NCI-H146 treated with DMSO at 0.1 percent for 48 hours (cell line): ENCODE measurements at regions not wholly inside any gene's neighbourhood (a gene's known extent, or its start where the extent isn't known, plus 50 kb on each side); places are given as distances from the start of the nearest gene placed in this dataset.
"Not testable (repeated sequence)": the region's sequence is repeated elsewhere in the genome, so short reads cannot be mapped to it uniquely, and the experiment has no call there.

Experiments used
- DNase-seq: peaks from one replicate; lab custom pipeline; 2025; ENCODE audit not compliant: unreplicated experiment; lab: John Stamatoyannopoulos, UW

DNA sequence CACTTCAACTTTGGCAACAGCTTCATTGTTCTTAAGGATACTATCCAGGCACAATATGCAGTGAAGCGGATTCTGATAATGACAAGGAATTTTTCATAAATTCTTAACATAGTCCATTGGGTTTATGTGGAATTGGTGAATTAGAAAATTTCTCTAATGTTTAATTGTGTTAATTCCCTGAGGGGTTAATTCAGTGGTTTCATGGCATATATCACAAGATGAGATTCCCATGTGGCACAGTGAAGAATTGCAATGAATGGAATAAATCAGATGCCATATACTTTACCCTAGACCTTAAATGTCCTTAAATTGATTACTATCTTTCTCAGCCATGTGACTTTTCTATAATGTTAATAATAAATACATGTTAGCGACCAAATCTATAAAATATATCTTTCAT, 1244.1 kb downstream of the ROBO2 start:
- DNase-seq: no peak

DNA sequence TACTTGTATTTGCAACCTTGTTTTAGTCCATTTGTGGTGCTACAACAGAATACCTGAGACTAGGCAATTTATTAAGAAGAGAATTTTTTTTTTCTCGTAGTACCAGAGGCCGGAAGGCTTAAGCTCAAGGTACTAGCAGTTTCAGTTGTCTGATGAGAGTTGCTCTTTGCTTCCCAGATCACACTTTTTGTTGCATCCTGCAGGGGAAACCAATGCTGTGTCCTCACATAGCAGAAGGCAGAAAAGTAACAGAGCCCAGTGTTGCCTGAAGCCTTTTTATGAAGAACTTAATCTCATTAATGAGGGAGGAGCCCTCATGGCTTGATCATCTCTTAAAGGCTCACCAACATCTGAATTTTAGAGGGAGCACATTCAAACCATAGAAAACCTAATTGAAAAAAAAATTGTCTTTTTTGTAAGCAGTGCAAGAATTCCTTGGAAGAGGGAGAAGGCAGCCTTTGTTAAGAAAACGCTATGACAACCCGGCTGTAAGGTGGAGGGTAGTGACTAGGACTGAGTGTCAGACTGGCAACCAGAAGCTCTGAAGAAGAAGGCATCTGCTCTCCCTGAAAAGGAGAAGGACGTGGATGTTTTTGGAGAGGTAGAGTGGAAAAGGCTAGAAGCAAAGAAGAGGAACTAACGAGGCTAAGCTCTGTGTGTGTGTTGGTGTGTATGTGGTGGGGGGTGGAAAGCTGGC, 1245.3 kb downstream of the ROBO2 start:
- DNase-seq: no peak

DNA sequence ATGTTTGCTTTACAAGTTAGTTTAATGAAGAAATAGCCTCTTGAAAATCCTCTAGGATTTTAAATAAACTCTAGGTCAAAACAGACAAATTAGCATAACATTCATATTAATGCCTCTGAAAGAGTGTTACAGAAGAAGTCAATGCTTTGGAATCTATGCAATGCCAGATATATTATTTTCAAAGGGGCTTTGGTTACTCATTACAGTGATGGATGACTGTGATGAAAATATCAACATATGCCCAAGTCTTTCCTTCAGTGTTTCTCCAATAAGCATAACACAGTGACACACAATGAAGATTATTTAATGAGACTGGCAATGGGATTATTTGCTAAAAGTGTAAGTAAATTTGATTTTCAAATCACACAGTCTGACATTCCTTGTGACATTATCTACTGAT, 1247.2 kb downstream of the ROBO2 start:
- no peak for DNase-seq

DNA sequence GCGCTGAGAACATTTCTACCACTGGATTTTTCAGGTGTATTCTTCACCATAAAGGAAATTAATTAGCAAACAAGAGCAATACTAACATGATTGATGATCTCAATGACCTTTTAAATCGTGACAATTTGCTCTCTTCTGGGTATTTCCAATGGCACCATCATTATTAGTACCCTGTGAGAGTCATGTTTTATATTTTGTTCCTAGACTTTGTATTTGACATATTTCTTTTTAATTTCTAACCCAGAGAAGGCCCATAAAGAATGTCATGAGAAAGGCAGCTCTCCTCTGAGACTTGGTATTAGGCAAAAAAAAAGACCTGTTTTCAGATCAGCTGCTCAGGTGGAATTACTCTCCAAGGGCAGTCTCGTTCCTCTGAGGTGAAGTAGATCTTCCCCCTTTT, 1253.4 kb downstream of the ROBO2 start:
- DNase-seq: no peak

DNA sequence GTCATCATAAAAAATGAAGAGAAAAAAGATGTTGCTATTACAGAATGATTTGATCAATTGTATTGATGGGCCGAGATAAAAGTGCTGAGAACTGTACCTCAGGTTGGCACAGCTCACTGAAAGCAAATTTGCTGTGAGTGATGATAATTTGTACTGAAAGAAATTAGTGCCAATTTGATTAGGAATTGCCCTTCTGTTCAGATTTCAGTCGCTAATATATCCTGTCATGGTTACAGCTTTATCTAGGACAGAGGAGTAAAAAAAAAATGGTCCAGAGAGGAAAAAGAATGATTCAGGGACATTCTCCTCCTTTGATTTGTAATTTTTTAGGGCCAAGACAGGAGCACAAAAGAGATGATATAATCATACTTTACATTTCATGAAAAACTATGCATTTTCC, 1264.2 kb downstream of the ROBO2 start:
- no peak for DNase-seq

DNA sequence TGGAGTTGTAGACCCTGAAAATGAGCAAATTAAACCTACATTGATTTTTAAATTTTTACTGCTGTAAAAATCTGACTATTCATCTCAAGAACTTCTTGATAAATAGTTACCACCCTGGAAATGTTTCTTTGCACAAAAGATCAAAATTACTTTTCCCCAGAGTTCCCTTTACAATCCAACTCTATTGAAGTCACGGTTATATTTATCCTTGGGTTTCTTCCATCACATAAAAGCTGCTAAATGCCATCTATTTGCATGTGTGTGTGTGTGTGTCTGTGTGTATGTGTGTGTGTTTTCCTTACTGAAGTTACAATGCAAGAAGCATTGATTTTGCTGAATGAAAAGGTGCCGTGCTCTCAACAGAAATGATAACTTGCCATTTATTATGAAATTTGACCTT, 1273.0 kb downstream of the ROBO2 start:
- no peak for DNase-seq

DNA sequence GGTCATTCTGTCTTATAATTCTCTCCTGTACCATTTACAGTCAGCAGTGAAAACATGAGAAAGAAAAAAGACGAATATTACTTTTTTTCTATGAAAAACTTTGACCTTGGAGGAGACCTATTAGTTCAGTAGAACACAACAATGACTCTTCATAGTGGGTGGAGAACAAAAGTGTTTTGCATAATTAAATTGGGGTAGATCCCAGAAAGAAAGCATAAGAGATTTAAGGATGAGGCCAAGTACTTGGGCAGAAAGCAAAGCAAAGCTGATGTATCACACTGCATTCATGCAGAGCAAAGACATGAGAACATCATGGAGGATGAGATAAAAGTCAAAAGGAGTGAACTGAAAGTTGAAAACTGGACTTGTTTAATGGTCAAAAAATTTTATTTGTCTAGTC, 1273.4 kb downstream of the ROBO2 start:
- no peak for DNase-seq

DNA sequence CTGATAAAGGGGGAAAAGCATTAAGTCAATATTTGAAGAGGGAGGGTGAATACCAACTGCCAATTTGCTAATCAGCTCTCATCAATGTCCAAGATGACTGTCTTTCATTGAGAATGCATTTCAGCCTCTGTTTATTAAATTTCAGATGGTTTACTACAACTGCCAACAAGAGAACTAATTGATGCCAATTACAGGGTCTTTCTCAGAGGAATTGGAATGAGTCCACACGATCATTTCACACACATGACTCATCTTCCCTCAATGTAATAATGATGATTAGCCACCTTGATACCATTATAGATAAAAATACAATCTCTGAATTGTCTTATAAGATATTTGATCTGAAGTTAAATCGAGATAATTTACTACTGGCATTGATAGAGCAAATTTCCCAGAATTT, 1274.4 kb downstream of the ROBO2 start:
- DNase-seq: peak; percentile 10

DNA sequence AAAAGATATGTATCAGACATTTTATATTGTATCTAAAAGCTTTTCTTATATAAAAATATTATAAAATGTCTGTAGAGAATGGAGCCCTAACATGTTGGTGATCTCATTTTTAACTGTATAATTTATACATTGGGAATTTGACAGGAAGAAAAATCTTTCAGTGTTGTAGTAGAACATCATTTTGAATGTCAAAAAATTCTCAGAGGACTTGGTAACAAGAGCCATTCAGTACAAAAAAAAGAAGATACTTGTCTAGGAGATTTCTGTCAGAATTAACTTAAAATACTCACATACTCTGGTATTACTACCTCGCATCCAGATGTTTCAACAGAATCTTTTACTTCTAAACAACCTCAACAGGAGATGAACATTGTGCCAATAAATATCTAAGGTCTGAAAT, 1277.9 kb downstream of the ROBO2 start:
- no peak for DNase-seq

DNA sequence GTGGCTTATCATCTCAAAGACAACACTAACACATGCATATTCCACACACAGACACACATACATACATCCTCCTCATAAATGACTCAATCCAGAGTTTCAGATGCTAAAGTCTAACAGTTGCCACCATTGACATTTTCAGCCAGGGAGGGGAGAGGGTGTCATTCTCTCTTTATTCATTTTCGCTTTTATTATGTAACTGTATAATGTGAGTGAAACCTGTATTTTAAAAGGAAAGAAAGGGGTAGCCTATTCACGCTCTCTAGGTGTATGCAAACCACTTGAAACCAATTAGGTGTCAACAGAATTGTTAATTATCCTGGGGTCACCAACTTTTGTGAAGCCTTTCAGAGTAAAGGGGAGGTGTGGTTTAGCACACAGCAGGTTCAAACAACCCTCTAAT, 1282.9 kb downstream of the ROBO2 start:
- peak; percentile 45 for DNase-seq

DNA sequence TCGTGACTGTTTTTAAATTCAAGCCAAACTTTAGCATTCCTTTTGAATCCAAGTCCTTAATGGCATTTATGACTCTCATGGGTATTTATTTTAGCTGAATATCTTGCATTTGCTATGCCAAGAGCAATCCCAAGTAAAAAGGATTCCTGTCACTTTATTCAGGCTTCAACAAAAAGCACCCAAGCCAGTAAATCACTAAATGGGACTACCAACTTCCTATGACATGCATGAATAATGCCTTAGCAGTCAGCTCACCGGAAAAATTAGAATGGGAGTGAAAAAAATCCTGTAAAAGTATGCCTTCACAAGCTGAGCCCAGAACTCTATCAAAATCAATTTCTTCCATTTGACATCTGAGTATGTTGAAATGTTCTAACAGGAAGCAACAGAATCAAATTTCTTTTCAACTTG, 1297.9 kb downstream of the ROBO2 start:
- no peak for DNase-seq

DNA sequence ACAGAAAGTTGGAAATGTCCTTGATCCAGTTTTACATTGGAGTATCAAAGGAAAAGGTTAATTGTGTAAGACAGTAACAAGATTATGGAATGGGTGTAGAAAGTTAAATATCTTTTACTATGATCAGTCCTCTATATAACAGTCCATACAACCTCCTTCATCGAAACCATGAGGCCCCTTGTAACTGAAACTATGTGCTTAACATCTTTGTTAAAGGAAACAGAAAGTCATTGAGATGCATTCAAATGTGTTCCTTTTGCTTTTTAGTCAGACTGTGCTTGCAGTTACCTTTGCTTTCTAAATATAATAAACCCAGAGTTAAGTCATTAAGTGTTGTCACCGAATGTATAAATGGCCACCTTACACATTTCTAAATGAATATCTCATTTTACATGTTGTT, 1298.5 kb downstream of the ROBO2 start:
- DNase-seq: no peak

DNA sequence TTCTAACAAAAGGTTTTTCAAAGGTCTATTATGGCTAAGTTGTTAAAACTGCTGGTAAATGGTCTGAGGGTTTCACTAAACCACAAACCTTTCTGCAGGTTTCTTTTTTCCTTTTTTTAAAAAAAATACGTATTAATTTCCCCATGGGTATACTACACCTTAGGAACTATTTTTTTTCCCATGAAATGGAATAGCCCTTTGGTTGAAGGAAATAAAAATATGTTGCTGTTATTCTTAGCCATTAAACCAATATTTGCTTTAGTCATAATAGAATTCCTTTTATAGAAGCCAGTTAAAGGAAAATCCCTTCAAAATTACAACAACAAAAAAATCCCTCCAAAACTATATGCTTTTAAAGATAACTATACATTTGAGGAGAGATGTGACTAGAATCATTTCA, 1303.3 kb downstream of the ROBO2 start:
- DNase-seq: no peak

DNA sequence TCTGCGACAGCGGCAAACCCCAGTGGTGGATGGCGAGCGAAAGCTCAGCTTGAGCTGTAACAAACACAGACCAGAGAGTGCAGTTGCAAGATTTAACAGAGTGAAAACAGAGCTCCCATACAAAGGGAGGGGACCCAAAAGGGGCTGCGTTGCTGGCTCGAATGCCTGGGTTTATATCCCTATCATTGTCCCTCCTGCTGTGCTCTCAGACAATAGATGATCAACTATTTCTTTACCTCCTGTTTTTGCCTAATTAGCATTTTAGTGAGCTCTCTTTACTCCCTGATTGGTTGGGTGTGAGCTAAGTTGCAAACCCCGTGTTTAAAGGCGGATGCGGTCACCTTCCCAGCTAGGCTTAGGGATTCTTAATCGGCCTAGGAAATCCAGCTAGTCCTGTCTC, 1304.4 kb downstream of the ROBO2 start:
- DNase-seq: not testable (repeated sequence)

DNA sequence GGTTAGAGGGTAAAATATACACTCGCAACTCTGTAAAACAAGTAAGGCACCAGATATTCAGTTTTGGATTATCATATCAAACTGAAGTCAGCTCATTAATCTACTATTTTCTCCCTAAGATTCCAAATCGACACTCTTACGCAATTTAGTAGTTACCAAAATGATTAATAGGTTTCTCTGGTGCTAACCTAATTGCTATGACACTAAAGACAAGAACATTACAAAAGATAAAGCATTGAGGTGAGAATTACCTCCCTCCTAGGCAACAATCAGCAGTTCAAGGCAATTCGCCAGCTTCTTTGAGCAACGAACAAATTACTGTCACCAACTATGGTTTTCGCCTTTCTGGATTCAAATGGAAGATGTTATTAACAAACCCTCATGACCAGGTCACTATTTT, 1305.0 kb downstream of the ROBO2 start:
- no peak for DNase-seq

DNA sequence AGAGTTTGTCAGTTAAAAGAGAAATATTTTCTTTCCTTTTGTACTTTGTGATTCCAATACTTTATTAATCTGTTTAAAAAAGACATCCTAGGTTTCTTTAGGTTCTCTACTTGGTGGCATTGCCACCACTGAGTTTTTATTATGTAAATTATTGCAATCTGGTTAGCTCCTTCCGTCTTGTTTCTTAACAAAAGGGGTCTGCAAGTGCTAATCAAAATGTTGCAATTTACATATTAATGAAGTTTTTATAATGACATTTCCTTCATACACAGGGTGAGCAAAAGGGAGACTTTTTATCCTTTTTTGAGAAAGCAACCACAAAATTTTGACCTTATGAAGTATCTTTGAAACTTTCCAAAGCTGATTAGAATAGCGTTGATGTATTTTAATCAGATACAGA, 1307.3 kb downstream of the ROBO2 start:
- DNase-seq: no peak

DNA sequence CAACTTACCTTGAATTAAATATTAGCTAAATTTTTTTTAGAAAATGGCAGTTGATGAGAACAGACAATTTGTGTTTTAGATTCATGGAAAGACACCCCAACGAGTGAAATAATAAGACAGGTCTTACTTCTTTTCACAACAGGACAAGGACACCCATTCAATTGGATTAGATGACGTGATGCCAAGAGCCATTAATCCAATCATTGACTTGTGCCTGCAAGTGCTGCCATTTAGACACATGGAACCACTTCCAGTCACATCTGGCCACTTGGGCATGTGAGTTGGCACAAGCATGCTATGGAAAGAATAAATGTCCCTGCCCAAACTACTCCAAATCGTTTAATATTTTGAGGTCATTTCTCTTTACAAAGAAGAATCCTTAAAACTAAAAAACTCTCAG, 1308.8 kb downstream of the ROBO2 start:
- DNase-seq: no peak

DNA sequence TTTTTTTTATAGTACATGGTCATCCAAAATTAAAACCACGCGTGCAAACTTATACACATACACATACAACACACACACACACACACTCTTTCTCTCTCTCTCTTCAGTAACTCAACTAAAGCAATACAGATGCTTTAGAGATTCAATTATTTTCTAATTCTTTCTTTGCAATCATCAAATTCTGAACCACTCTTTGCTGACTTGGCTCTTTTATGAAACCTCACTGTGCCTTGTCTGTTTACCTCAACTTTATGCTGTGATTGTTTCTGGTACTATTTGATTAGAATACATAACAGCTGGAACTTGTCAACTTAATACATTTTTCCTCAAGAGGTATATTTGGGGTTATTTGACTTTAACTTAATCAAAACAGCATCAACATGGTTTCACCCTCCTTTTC, 1309.7 kb downstream of the ROBO2 start:
- no peak for DNase-seq

DNA sequence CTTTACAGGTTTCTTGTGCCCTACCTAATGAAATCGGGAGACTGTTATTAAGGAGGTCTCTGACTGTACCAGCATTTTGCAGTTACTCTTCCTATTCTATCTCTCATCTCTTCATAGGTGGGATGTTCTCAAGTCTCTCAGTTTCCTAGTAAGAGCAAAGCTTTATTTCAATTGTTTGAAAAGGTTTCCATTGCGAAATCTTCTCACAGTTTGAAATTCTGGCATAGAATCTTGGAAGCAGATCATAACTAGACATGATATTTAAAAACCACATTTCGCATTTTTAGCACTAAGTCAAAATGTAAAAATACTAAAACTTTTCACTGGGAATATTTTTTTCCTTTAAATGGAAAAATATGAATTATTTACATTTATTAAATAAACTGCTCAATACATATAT, 1311.4 kb downstream of the ROBO2 start:
- no peak for DNase-seq

DNA sequence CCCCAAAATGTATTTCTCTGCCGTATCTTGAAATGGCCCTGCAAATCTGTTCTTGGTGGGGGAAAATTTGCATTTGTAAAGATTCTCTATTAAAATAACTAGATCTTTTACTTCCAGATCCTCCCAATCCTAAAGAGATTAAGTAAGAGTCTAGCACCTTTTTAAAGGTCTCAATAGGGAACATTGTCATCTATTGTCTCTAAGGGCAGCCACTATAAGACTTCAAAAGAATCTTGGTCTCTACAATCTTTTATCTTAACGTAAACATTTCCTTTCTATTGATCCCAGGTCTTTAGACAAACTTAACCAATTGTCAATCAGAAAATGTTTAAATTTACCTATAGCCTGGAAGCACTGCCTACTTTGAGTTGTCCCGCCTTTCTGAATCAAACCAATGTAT, 1313.3 kb downstream of the ROBO2 start:
- no peak for DNase-seq

DNA sequence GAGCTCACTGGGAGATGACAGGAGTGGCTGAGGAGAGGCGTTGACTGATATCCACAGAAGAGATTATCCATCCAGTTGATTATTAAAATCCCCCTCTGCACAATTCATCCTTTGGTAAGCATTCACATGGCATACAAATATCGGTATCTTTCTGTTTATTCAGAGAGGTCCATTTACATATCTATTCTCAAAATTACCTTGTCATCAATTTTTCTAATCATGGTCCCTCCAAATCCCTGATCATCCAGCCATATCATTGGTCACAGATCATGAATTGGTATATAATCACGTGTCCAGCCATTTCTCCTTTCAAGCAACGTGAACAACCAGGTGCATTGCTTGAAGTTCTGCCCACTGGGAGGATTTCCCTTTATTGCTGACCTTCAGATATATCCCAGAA, 1321.0 kb downstream of the ROBO2 start:
- DNase-seq: no peak

DNA sequence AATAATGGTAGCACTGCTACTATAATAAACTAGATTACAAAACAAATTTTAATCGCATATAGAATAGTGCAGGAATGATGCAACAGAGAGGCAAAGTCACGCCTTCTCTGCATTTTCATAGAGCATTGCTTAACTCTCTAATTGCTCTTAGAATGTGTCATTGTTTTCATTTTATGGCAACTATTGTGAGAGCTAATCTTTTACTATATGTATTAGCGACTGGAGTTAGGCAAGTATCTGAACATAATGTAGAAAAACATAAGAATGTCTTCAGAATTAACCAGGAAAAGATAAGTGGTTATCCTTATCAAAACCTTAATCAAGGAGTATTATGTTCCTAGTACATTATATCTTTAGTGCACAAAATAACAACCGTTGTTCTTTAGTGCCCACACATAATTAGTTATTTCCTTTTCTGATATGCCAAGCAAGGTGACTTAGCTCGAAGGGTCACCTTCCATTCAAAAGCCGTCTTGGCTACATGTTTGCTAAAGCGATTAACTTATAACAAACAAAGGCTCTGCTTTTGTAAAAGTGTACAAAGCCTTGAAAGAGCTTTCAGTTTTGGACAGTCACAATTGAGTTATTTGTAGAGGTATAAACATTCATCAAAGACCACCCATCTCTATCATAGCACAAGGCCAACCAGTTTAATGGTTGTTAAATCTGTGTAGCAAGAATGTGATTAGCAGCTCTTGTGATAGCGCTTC, 1328.9 kb downstream of the ROBO2 start:
- DNase-seq: peak; percentile 82

DNA sequence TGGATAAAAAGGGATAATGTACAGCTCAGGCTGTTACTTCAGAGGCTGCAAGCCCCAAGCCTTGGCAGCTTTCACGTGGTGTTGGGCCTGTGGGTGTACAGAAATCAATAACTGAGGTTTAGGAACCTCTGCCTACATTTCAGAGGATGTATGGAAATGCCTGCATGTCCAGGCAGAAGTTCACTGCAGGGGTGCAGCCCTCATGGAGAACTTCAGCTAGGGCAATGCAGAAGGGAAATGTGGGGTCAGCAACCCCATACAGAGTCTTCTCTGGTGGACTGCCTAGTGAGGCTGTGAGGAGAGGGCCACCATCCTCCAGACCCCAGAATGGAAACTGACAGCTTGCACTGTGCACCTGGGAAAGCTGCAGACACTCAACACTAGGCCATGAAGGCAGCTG, 1350.3 kb downstream of the ROBO2 start:
- DNase-seq: no peak
